ENCODE measurements at regions not wholly inside any gene's neighbourhood (a gene's known extent, or its start where the extent isn't known, plus 50 kb on each side); places are given as distances from the start of the nearest gene placed in this dataset.

DNA sequence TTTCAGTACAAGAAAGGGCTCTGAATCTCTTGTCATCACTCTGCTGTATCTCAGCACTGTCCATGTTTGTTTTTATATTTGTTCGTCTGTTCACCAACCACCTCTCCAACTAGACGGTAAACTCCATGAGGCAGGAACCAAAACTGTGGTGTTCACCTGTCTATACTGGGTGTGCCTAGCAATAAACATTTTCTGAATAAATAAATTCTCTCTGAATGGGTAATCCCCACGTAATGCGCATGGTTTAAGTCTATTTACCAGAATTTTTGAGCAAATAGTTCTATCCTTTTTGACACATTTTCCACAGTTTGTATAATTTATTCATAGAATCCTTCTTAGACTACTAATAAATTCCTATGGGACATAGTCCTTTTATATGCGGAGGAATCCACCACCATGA is 400.6 kb upstream of the CFAP20DC start:
- DNase-seq (ENCODE audit: low read depth), result no peak

DNA sequence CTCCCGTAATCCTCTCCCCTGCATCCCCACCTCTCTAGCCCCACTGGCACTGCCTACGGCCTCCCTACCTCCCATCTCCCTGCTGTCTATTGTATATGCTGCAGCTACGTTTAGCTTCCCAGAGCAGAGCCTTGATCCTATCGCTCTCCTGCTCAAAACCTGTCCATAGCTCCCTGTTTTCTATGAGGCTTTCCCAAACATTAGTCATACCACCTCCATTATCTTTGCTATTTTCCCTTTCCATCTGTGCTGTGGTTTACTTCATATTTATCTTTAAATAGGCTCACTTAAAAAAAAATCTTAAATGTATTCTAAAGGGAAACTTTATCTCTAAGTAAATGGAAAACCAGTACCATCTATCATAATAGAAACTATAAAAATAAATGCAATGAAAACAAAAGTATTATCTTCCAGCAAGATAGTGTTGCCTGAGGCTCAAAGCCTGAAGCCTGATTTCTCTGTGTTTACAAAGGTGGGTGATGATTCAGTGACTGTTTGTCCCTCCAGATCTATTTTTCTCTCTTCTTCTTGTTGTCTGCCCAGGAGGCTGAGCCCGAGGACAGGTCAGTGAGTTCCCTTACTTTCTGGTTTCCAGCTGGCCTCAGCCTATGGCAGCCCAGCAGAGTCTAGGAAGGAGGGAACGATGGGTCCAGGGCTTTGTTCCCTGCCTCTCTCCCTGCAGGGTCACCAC is 397.1 kb upstream of the CFAP20DC start:
- DNase-seq (ENCODE audit: low read depth), result no peak

DNA sequence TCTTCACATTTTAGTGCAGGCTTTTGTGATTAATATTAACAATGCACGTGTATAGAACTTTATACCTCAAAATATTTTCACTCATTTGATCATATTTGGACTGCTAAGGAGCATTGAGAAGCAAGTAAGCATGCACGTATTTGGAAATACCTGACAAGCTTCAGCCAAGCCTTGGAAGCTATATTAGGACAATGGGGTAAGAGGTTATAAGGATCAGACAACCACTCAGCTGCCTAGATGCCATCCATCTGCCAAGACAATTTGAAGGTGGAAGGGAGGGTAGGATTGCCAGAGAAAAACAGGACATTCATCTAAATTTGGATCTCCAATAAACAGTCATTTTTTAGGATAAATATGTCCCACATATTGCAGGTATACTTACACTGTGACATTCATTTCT is 394.9 kb upstream of the CFAP20DC start:
- no peak for DNase-seq (ENCODE audit: low read depth)

DNA sequence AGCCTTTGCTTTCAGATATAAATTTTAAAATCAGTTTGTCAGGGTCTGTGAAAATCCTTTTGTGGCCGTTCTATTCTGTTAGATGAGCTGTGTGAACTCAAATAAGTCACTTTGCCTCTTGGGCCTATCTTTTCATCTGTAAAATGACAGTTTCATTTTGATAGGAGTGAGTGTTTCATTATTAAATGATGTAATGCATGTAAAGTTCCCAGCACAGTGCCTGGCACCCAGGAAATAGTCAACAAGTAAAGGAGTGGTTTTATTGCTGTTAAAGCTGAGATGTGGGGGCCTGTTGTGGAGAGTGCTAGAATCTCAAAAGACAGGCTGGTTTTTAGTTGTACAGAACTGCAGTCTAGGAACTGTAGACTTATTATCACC is 394.5 kb upstream of the CFAP20DC start:
- DNase-seq (ENCODE audit: low read depth), result no peak

DNA sequence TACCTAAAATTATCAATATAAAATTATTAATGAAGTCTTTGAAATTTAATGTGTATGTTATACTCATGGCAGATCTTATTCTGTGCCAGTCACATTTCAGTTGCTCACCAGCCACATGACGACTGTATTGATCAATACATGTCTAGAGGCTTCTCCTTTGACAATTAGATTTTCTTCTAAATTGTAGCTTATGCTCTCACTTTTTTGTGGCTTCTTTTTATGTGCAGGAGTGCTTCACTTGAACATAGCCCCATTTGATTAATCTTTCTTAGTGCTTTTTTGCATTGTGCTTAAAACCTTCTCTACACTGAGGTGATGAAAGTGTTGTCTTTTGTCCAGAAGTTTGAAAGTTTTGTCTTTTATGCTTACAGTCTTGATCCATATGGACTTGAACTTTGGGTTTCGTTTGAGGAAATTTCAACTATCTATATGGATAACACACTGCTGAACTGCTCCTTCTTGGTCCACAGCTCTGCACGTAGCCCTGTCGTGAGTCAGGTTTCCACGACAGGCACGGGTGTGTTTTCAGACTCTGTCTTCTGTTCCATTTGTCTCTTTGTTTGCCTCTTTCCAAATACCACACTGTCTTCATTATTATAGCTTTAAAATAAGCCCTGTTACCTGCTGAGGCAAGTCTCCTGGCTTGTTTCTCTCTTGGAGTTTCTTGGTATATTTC is 393.9 kb upstream of the CFAP20DC start:
- no peak for DNase-seq (ENCODE audit: low read depth)

DNA sequence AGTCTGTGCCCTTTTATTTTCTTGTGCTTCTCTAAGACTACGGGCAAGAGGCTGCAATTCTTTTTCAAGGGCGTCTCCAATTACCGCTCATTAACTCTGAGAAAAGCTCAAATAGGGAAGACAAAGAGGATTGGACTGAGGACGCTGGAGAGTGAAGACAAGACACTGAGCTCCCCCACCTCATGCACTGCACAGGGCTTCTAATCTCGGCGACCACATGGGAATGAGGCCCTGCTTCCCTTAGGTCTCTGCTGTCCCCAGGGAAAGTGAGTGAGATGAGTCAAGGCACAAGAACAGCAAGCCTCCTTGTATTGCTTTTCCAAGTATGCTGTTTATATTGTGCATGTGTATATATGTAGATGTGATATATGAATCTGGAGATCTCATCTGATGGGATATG is 392.2 kb upstream of the CFAP20DC start:
- no peak for DNase-seq (ENCODE audit: low read depth)

DNA sequence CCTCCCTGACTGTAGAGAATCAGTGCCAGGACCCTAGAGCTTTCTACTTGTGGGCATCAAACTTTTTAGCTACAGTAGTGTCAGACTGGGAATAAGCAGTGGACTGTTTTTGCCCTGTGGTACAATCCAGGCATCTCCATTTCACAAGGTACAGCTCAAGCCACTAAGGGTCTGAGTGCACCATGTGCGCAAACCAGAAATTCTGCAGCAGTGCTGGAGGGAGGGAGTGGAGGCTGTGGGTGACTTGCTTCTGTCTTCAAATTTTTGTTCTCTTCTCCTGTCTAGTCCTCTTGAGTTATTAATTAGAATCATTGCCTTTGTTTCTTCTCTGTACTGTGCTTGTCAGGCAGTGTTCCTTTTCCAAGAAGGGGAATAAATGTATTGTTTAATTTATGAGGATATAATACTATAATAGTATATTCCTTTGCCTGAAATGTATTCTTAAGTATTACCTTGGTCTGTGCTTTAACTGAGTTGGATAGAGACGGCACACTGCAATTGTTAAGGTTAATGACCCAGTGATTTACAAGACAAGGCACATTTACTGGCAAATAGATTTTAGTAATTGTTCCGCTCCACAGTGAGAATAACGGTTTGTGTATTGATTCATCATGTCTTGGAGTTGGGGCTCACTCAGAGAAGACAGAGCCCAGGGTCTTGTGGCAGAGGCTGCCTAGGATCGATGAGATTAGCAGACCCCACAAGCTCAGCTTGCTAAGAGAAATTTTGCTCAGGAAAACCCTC is 390.6 kb upstream of the CFAP20DC start:
- DNase-seq (ENCODE audit: low read depth), result no peak

DNA sequence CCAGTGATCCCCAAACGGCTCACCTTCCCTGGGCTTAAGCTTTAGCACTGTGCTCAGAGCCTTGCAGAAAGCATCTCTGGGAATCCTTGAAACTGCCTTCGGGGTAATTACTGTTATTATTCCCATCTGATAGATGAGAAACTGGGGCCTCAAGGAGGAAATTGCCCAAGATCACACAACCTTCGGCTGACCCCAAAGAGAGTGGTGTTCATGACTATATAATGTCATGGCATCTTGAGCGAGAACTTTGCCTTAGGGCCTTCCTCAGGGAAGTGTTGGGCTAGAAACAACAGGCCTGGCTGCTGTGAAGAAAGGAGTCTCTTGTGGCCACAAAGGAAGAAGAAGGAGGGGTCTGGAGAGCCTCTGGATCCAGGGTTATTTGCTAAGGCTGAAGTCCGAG is 388.7 kb upstream of the CFAP20DC start:
- no peak for DNase-seq (ENCODE audit: low read depth)

DNA sequence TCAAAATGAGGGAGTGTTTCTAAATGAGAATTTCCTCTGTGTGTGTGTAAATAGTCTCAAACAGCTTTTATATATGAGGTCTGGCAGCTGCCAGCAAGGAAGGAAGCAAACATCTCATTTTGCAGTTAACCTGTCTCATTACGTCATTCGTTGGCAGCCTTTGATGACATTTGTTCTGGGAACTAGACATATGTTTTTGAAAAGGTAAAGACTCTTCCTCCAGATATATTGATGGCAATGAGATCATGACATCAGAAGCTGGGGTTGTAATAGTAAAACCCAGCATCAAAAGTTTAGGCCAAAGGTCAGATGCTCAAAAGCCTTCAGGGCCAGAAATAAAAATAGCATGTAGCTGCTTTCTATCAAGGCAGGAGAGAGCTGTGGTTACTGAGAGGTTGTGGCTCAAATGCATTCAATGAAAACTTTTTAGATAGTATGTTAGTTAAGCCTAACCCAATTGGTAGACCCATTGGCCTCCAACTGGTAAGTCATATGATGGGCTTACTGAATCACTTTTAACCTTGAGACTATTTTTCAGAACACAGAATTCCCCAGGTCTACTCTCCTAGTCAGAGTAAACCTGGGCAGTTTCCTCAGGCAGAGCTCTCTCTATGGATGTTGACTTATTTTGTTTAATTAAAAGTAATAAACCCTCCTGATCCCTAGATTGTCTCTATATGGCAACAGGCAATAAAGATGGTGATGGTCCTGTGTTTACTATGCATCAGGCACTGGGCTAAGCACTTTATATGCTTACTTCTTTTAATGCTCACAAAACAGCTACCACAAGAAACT is 386.5 kb upstream of the CFAP20DC start:
- DNase-seq (ENCODE audit: low read depth), result no peak

DNA sequence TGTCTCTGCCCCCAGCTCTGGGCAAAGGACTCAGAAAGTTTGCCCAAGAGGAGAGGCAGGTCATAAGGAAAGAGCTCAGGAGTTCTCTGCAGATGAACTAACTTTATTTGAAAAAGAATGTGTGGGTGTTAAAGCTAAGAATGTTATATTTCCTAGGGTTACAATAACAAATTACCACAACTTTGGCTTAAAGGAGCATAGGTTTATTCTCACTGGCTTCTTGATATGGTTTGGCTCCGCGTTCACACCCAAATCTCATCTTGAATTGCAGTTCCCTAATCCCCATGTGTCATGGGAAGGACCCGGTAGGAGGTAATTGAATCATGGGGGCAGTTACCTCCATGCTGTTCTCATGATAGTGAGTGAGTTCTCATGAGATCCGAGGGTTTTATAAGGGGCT is 383.7 kb upstream of the CFAP20DC start:
- DNase-seq (ENCODE audit: low read depth), result no peak

DNA sequence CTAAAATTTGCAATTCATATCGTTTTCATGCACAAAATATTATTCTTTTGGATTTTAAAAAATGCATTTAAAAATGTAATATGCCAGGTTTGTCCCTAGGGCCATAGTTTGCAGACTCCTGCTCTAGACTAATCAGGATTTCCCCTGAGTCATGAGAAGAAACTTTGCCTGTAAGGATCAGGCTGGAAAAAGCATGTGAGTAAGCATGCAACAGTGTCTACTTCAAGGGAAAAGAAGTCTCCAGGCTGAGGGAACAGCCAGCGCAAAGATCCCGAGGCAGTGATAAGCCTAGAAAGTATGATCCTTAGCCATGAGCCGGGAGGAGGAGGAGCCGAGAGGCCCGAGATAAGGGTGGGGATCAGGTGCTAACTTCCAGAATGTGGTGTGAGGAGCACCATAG is 382.8 kb upstream of the CFAP20DC start:
- DNase-seq (ENCODE audit: low read depth), result no peak

DNA sequence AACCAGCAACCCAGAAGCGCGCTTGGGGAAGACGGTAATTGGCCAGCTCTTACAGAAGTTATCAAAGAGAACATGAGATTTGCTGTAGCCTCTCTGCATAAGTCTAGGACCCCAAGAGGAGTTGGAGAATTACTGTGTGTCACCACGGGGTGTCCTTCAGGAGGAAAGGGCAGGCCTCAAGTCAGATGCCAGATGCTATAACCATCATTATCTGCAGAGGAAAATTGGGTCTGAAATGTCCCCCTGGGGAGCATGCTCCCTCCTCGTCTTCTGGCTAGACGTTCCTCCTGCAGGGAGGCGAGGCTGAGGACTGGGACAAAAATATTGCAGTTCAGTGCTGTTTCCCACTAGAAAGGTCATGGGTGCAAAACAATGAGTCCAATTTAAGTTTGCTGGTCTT is 380.5 kb upstream of the CFAP20DC start:
- no peak for DNase-seq (ENCODE audit: low read depth)

DNA sequence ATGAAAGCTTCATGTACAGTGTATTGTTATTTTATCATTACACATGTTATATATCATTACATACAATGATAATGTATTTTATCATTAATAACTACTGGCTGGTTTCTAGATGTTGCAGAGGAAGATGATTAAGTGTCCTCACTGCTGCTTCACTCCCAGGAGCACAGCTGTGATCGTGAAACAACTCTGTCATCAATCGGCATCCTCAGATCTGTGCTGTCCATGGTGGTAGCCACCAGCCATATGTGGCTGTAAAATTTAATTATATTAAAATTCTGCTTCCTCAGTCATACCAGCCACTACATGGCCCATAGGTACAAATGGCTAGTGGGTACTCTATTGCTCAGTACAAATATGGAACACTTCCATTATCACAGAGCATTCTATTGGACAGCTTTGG is 379.4 kb upstream of the CFAP20DC start:
- no peak for DNase-seq (ENCODE audit: low read depth)

DNA sequence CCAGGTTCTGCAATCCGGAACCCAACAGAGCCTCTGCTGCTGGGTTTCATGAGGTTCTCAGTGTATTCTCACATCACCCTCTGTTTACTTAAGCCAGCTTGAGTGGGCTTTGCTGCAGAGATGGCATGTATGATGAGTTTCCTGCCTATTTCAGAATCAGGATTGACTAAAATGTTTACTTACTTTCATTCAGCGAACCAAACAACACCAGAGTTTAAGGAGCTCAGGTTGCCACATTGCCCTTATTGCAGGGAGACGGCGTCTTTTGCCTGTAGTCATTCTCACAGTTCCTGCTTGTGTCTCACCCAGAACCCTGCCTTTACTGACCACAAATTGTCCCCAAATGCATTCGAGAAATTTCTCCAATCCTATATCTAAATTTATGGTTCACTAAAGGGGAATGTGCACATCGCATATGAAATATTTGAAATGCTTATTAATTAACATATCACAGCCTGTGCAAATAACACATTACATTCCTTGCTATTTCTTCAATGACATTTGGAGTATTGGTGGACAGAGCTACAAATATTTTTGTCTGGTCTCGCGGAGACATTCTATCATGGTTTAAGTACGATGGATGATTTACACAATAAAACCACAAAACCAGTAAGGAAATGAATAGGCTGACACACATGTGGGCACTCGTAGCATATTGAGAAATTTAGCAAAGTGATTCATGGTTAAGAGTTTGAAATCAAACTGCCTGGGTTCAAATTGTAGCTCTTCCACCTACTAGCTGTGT is 377.2 kb upstream of the CFAP20DC start:
- DNase-seq (ENCODE audit: low read depth), result no peak

DNA sequence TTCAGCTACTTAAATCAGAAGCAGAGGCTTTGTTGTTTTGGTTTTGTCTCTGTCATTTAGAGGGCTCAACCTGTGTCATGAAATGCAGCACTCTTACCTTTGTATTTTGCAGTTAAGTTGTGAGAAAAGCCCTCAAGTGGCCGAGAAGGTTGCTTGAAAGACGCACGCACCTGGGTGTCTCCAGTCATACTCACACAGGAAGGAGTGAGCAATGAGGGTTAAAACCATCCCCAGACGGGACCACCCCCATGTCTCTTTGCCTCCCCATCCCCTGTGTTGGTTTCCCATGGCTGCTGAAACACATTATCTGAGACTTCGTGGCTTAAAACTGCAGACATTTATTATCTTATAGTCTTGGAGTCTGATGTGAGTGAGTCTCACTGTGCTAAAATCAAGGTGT is 376.1 kb upstream of the CFAP20DC start:
- peak; percentile 22 for DNase-seq (ENCODE audit: low read depth)

DNA sequence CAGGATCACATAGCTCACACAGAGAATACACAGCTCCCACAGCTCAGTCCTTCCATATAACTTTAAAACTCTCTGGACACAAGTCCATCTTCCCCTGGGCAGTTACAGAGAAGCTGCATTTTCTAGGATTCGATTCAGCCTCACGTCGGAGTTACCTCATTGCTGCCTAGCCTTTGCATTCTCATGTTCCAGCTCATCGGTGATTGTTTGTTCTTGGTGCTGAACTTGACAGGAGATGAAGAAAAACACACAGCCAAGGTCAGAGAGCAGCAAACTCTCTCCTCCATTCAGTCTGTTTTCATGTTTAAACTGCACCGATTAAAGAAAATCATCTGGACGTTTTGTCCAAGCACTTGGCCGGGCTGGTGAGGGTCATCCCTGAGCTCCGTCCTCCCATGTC is 375.5 kb upstream of the CFAP20DC start:
- no peak for DNase-seq (ENCODE audit: low read depth)

DNA sequence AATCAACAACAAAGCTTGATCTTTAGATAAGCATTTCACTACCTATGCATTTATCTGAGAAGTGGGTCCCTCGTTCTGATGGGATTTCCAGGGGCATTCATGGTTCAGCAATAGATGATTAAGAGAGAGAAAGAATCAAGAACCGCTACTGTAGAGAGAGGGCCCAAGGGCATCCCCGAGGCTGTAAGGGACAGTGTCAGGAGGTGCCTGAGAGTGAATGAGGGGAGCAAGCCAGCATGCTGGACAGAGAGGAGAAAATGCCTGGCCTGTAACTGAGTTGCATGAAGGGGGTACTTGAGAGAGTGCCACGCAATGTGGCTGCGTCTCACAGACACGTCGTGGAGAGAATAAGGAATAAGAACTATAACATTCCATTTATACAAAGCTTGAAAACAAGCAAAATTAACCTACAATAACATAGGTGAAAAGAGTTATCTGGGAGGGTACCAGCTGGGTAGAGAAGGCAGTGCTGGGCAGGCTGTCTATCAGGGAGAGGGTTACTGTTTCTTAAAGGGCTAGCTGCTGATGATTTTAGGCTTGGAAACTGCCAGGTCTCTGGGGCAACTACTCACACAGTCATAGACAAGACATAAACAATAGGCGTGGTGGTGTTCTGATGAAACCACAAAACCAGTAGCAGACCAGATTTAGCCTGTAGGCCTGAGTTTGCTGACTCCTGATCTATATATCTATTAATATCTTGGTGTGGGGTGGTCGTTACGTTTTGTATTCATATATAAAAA is 374.6 kb upstream of the CFAP20DC start:
- peak; percentile 15 for DNase-seq (ENCODE audit: low read depth)

DNA sequence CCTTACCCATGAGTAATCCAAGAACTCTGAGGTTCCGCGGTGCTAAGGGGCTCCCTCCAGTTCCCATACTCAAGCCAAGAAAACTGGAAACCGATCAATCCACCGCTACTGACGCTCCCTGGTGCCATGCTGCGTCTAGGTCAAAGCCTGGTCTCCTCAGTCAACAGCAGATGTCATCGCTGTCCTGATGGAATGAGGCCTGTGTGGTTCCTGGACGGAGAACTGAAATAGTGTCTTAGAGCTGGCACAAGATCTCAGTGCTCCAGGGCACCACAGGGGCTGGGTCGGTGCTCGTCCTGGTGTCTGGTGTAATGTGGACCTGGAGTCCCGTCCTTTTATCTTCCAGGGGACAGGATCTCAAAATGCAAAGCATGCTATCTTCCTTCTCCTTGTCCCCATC is 373.9 kb upstream of the CFAP20DC start:
- DNase-seq (ENCODE audit: low read depth), result no peak

DNA sequence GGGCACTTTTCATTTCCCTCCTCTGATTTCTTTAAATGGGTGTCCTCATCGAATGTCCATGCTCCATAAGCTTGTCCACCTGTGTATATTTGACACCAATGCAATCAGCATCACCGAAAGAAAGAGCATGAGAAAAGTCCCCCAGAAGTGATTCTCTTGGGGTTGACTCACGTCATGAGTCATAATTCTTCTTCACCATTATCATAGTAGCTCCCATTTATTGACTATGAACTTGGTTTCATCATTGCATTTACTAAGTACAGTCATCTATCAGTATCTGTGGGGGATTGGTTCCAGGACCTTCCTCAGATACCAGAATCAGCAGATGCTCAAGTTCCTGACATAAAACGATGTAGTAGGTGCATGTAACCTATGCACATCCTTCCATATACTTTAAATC is 372.5 kb upstream of the CFAP20DC start:
- DNase-seq (ENCODE audit: low read depth), result no peak

DNA sequence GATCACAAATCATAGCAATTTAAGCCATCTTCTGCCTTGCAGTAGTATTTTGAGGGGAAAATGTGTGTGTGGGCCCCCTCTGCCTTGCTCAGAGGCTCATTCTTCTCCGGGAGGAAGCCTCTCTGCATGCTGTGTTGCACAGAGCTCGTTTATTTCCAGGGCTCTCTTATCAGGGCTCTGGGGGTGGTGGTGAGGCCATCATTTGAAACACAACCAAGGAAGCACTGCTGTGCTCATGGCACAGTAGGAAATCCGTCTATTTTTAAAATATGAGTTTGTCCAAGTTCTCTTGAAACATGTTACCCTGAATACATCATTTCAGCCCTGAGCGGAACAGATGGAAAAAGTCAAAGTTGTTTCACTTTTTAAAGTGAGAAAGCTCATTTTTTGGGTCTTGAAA is 369.0 kb upstream of the CFAP20DC start:
- DNase-seq (ENCODE audit: low read depth), result no peak

DNA sequence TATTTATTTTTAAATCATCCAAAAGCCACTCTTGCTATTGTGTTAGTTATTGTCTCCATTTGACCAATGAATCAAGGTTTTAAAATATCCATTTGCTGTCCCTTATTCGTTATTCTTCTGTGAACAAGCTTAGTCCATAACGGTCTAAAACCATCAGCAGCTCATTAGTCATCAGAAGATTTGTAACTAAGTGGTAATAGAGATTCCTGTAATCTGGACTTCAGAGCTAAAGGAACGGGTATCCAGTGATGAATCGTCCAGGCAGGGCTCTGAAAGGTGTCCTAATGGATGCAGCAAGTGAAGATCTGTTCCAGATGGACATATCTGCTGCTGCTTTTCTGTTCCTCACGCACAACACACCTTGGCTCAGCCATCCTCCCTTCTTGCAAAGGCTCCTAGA is 362.7 kb upstream of the CFAP20DC start:
- no peak for DNase-seq (ENCODE audit: low read depth)
